H1 (cell line): ENCODE measurements at regions not wholly inside any gene's neighbourhood (a gene's known extent, or its start where the extent isn't known, plus 50 kb on each side); places are given as distances from the start of the nearest gene placed in this dataset.

Experiments
- ASH2L ChIP-seq: fragments of 200-600, 300-600 bp; sonication (generic); IDR thresholded peaks from one replicate; pipeline ENCODE4 v1.7.1; 2017; ENCODE audit warnings: low read length
- ATF2 ChIP-seq: IDR thresholded peaks from 2 replicates; pipeline ENCODE4 v1.6.1; 2012; ENCODE audit warnings: low read length, inconsistent platforms
- CEBPB ChIP-seq: IDR thresholded peaks from 2 replicates; pipeline ENCODE4 v1.6.1; 2012; ENCODE audit warnings: low read depth, low read length
- MAFK ChIP-seq: IDR thresholded peaks from 2 replicates; pipeline ENCODE4 v1.6.1; 2012; ENCODE audit warnings: low read depth, mild to moderate bottlenecking, improper control_type of control experiment, low read length
- MAX ChIP-seq: IDR thresholded peaks from 2 replicates; pipeline ENCODE4 v1.6.1; 2012; ENCODE audit warnings: inconsistent platforms
- RFX5 ChIP-seq: IDR thresholded peaks from 2 replicates; pipeline ENCODE4 v1.6.1; 2011; ENCODE audit warnings: low read depth, low read length, improper control_type of control experiment, borderline replicate concordance
- RNF2 ChIP-seq: fragments of 200-900, 300-1000 bp; sonication (generic); IDR thresholded peaks from 2 replicates; pipeline ENCODE4 v1.7.1; 2016; ENCODE audit warnings: borderline replicate concordance, low read depth, mild to moderate bottlenecking, antibody characterized with exemption, low read length; ENCODE audit not compliant: poor library complexity, severe bottlenecking; ENCODE audit errors: missing control alignments
- SIN3A ChIP-seq, 2 experiments: IDR thresholded peaks in 1 of 2; conservative IDR thresholded peaks in 1 of 2; 2 replicates each; pipeline ENCODE4 v1.6.1; 2011 to 2012; ENCODE audit warnings: low read length in 2 of 2, improper control_type of control experiment in 1 of 2, low read depth in 1 of 2, mild to moderate bottlenecking in 1 of 2

- TF ChIP-seq ATF2 (no peak), MAX (no peak), SIN3A (conservative IDR thresholded peaks at IDR 0.05 in 1 of 2, IDR thresholded peaks at IDR 0.05 in 1 of 2; ENCODE audit: low read depth in 1 of 2, low read length in 2 of 2) (no peak), MAFK (no peak), RFX5 (no peak), ASH2L (no peak), RNF2 (no peak), CEBPB (no peak)
These were observed 63.0 kb downstream of the GPX5 start (continued) for GRCh38 chr6:28588666-28589065.
